ENCODE measurements at regions not wholly inside any gene's neighbourhood (a gene's known extent, or its start where the extent isn't known, plus 50 kb on each side); places are given as distances from the start of the nearest gene placed in this dataset.

DNA sequence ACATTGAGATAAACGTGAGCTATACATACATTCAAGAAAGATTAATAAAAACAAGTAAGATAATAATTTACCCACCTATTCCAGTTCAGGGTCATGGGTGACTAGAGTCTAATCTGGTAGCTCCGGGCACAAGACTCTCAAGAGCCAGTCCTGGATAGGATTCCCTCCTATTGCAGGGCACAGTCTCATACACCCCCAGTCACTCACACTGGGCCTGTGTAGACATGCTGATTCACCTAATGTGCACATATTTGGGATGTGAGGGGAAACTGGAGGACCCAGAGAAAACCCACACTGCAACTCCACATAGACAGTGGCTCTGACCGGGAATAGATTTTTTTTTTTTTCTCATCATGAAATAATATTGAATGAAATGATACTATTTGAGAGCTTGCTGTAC lies 81.5 kb upstream of the THUMPD2 start:
- H3K79me2 ChIP-seq (ENCODE audit: control insufficient read depth in 1 of 2, insufficient read depth in 2 of 2, low read length in 2 of 2) = no peaks in the 10 kb centered on the region
- CTCF ChIA-PET (ENCODE audit: partially characterized antibody) = interaction anchor here (0.6 to 1.4 kb wide), 3 partner anchors 23 to 694 kb away, joined by 3 to 6 read pairs (median 3); no protein-coding TSS in a partner anchor
- 98% methylated on average over 3 of the region's 3 CpGs; no CpG with 5 or more reads in 1 of the 2 experiments for WGBS, 2 experiments (ENCODE audit: extremely low coverage in 1 of 2, insufficient coverage in 1 of 2, insufficient read length in 1 of 2, insufficient replicate concordance in 2 of 2, low coverage in 1 of 2, low lambda C conversion rate in 2 of 2, missing lambda C conversion rate in 1 of 2)
- TF ChIP-seq EGR1 (IDR thresholded peaks at IDR 0.05; ENCODE audit: borderline replicate concordance, low read depth, low read length) = no peak
- TF ChIP-seq SAP30 (IDR thresholded peaks at IDR 0.05; ENCODE audit: insufficient read depth, insufficient replicate concordance, low read length) = no peak
- no peak for TF ChIP-seq TAF7 (optimal IDR thresholded peaks at IDR 0.05; ENCODE audit: borderline replicate concordance, low read depth, low read length)
- no peak for TF ChIP-seq TEAD4 (IDR thresholded peaks at IDR 0.05; ENCODE audit: low read depth, low read length)
- TF ChIP-seq, protein P1, sequence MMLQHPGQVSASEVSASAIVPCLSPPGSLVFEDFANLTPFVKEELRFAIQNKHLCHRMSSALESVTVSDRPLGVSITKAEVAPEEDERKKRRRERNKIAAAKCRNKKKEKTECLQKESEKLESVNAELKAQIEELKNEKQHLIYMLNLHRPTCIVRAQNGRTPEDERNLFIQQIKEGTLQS (IDR thresholded peaks at IDR 0.05; ENCODE audit: insufficient read depth, low read depth, low read length) = no peak
- no peak for TF ChIP-seq GTF2F1 (IDR thresholded peaks at IDR 0.05; ENCODE audit: borderline replicate concordance, low read depth, low read length)
- no peak for TF ChIP-seq HDAC6 (IDR thresholded peaks at IDR 0.05; ENCODE audit: low read depth, low read length)
- TF ChIP-seq SP2 (IDR thresholded peaks at IDR 0.05; ENCODE audit: low read length) = no peak
- TF ChIP-seq NRF1 (IDR thresholded peaks at IDR 0.05; ENCODE audit: low read depth, low read length) = no peak
- no peak for TF ChIP-seq CREB1 (IDR thresholded peaks at IDR 0.05)
- TF ChIP-seq RNF2 (IDR thresholded peaks at IDR 0.05; ENCODE audit: borderline replicate concordance, low read depth, low read length, missing control alignments, poor library complexity, severe bottlenecking) = no peak
- TF ChIP-seq KDM5A (IDR thresholded peaks at IDR 0.05; ENCODE audit: low read length) = no peak
- TF ChIP-seq BRCA1 (IDR thresholded peaks at IDR 0.05; ENCODE audit: low read depth, low read length) = no peak
- no peak for TF ChIP-seq RFX5 (IDR thresholded peaks at IDR 0.05; ENCODE audit: borderline replicate concordance, low read depth, low read length)
- no peak for TF ChIP-seq NANOG (IDR thresholded peaks at IDR 0.05; ENCODE audit: insufficient read depth, low read depth, low read length, poor library complexity, severe bottlenecking)

More for the DNA sequence above, 81.5 kb upstream of the THUMPD2 start:
- no peak overlapping the region for H2BK120ac ChIP-seq (replicated peaks; ENCODE audit: low read depth, low read length)
- H3K23ac ChIP-seq (ENCODE audit: insufficient read length) = no peak overlapping the region
- DNase-seq (ENCODE audit: low read depth in 1 of 2, low spot score in 2 of 2) (no peak), FAIRE-seq (no peak)
- H3K27ac ChIP-seq (ENCODE audit: low read depth, low read length) = no peak overlapping the region
- H2AK5ac ChIP-seq (ENCODE audit: low read depth, low read length) = no peak overlapping the region
- no peaks in the 10 kb centered on the region for H3K4me1 ChIP-seq (replicated peaks in 1 of 4; ENCODE audit: control insufficient read depth in 3 of 4, insufficient read depth in 4 of 4, low read length in 3 of 4)
- POLR2A ChIA-PET (ENCODE audit: partially characterized antibody) = no interaction called here
- H4K20me1 ChIP-seq (replicated peaks in 1 of 2; ENCODE audit: control insufficient read depth in 1 of 2, insufficient read depth in 2 of 2, low read length in 2 of 2) = no peaks in the 10 kb centered on the region
- no peak overlapping the region for H4K5ac ChIP-seq (ENCODE audit: insufficient read length, low read depth, low read length)
- H3K36me3 ChIP-seq (ENCODE audit: control insufficient read depth in 2 of 4, insufficient read depth in 4 of 4, low read length in 3 of 4) = no peaks in the 10 kb centered on the region
- no peak overlapping the region for H2BK12ac ChIP-seq (ENCODE audit: low read depth, low read length)
- no peak overlapping the region for H3K4me3 ChIP-seq (ENCODE audit: extremely low read depth in 1 of 4, insufficient read depth in 2 of 4, low read depth in 3 of 4, low read length in 4 of 4)
- peaks cover 4% of the 10 kb centered on the region in 2 experiments; a peak in 1 of 4 replicates for H3K9me3 ChIP-seq (ENCODE audit: insufficient read depth in 2 of 2, low read depth in 1 of 2, low read length in 1 of 2)
- no peak overlapping the region for H2BK15ac ChIP-seq (ENCODE audit: low read length)
- H4K8ac ChIP-seq (ENCODE audit: extremely low read depth, insufficient read depth, low read length) = no peak overlapping the region
- no peak overlapping the region for H2BK20ac ChIP-seq (ENCODE audit: low read length)
- no peaks in the 10 kb centered on the region for H3K27me3 ChIP-seq (replicated peaks in 1 of 4; ENCODE audit: control insufficient read depth in 3 of 4, extremely low read depth in 1 of 4, insufficient read depth in 3 of 4, low read length in 3 of 4)
- no peak overlapping the region for H3K4ac ChIP-seq (replicated peaks; ENCODE audit: insufficient read length, low read depth, low read length)
- no peak overlapping the region for H3K4me2 ChIP-seq (ENCODE audit: insufficient read depth in 1 of 2, low read depth in 2 of 2, low read length in 2 of 2)
- H2BK5ac ChIP-seq (ENCODE audit: low read depth, low read length) = no peak overlapping the region
- no peak overlapping the region for H3K18ac ChIP-seq (ENCODE audit: extremely low read depth, low read length)
- H2AFZ ChIP-seq (ENCODE audit: low read length) = no peak overlapping the region
- no peaks in the 10 kb centered on the region for H3K79me1 ChIP-seq (ENCODE audit: low read depth, low read length)
- H3K9ac ChIP-seq (replicated peaks in 1 of 4; ENCODE audit: extremely low read depth in 1 of 4, low read depth in 3 of 4, low read length in 3 of 4) = no peak overlapping the region
- no peaks in the 10 kb centered on the region; the same call in 1 of the 2 replicates for H3K23me2 ChIP-seq (ENCODE audit: low read depth, low read length)
- H3K56ac ChIP-seq (replicated peaks; ENCODE audit: insufficient read length, low read depth, low read length) = no peak overlapping the region
- H3K14ac ChIP-seq (ENCODE audit: insufficient read length) = no peak overlapping the region
- H4K91ac ChIP-seq (replicated peaks; ENCODE audit: insufficient read length, low read length) = no peak overlapping the region

All from H1 (cell line).